Hepatocyte (in vitro differentiated cells): ENCODE measurements at regions not wholly inside any gene's neighbourhood (a gene's known extent, or its start where the extent isn't known, plus 50 kb on each side); places are given as distances from the start of the nearest gene placed in this dataset.
A peak's percentile ranks its signal among the peaks of the same experiment; 100 is the strongest.

Source experiments
- DNase-seq: peaks from one replicate; pipeline ENCODE4 v3.0.0-alpha.2; 2016; ENCODE audit warnings: low spot score
- H2AFZ ChIP-seq: fragments of 200-600 bp; sonication (generic); 2 replicates; pipeline ENCODE4 v1.6.0; 2016; ENCODE audit warnings: antibody characterized with exemption, mild to moderate bottlenecking
- H3K27ac ChIP-seq: fragments of 200-600 bp; sonication (generic); 2 replicates; pipeline ENCODE4 v1.5.1; 2016; ENCODE audit warnings: mild to moderate bottlenecking
- H3K27me3 ChIP-seq: fragments of 200-600 bp; sonication (generic); 2 replicates; pipeline ENCODE4 v1.6.1; 2016
- H3K36me3 ChIP-seq: fragments of 200-600 bp; sonication (generic); replicated peaks from 2 replicates; pipeline ENCODE4 v1.5.1; 2016; ENCODE audit warnings: low read depth; ENCODE audit not compliant: insufficient read depth
- H3K4me1 ChIP-seq: fragments of 200-600 bp; sonication (generic); 2 replicates; pipeline ENCODE4 v1.5.1; 2016; ENCODE audit warnings: mild to moderate bottlenecking, moderate library complexity; ENCODE audit not compliant: insufficient read depth
- H3K4me2 ChIP-seq: fragments of 200-600 bp; sonication (generic); 2 replicates; pipeline ENCODE4 v1.6.0; 2016
- H3K4me3 ChIP-seq: fragments of 200-600 bp; sonication (generic); 2 replicates; pipeline ENCODE4 v1.5.1; 2016; ENCODE audit warnings: mild to moderate bottlenecking
- H3K79me2 ChIP-seq: fragments of 200-600 bp; sonication (generic); 2 replicates; pipeline ENCODE4 v1.6.0; 2017; ENCODE audit warnings: mild to moderate bottlenecking
- H3K9me2 ChIP-seq: fragments of 200-600 bp; sonication (generic); replicated peaks from 2 replicates; pipeline ENCODE4 v1.6.0; 2017; ENCODE audit warnings: mild to moderate bottlenecking; ENCODE audit not compliant: insufficient read depth
- H3K9me3 ChIP-seq: fragments of 200-600 bp; sonication (generic); 2 replicates; pipeline ENCODE4 v1.5.1; 2016; ENCODE audit warnings: low read depth, mild to moderate bottlenecking
- H4K20me1 ChIP-seq: fragments of 200-600 bp; sonication (generic); 2 replicates; pipeline ENCODE4 v1.6.0; 2016; ENCODE audit warnings: mild to moderate bottlenecking; ENCODE audit not compliant: insufficient read depth, poor library complexity, severe bottlenecking
- CTCF ChIP-seq: fragments of 200-600 bp; sonication (generic); IDR thresholded peaks from 2 replicates; pipeline ENCODE4 v1.5.1; 2016; ENCODE audit warnings: antibody characterized with exemption, mild to moderate bottlenecking; ENCODE audit not compliant: poor library complexity
- EZH2 ChIP-seq: fragments of 200-600 bp; sonication (generic); IDR thresholded peaks from 2 replicates; pipeline ENCODE4 v1.6.1; 2016; ENCODE audit warnings: antibody characterized with exemption, mild to moderate bottlenecking, borderline replicate concordance
- EZH2phosphoT487 ChIP-seq: fragments of 200-600 bp; sonication (generic); IDR thresholded peaks from one replicate; pipeline ENCODE4 v1.6.1; 2018; ENCODE audit warnings: antibody characterized with exemption, mild to moderate bottlenecking, low read depth, moderate library complexity; ENCODE audit not compliant: unreplicated experiment, severe bottlenecking
- WGBS: methylation state at CpG from one replicate; pipeline ENCODE4 v1.1.6; 2016; ENCODE audit warnings: low lambda C conversion rate; ENCODE audit errors: missing lambda C conversion rate; 5-methylcytosine and 5-hydroxymethylcytosine counted together

GRCh38 chr9:114733816-114734215, 51.8 kb upstream of the TEX48 start:
- no peak overlapping the region for H2AFZ ChIP-seq
- TF ChIP-seq CTCF, result no peak

DNA sequence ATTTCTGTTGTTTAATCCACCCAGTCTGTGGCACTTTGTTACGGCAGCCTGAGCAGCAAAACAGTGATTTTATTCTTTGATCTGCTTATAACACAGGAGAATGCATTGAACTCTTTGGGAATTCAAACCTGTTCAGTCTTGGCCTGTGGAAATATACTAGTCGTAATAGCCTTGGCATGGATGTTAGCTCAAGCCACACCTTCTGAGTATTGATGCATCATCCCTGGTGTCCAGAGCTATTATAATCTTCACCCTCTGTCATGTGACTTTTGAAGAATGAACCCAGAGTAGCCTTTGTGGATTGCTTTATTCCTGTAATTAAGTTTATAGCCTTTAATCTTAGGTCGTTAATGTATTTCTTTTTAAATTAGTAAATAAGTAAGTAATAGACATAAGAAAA, 50.8 kb upstream of the TEX48 start:
- Histone ChIP-seq H3K27ac (peak overlapping the region; percentile 88), H3K27me3 (no peaks in the 10 kb centered on the region), H3K9me2 (no peaks in the 10 kb centered on the region), H3K4me3 (no peak overlapping the region), H3K36me3 (no peaks in the 10 kb centered on the region), H2AFZ (no peak overlapping the region), H3K4me2 (no peak overlapping the region), H3K4me1 (peaks cover 12% of the 10 kb centered on the region), H3K79me2 (no peaks in the 10 kb centered on the region), H3K9me3 (no peaks in the 10 kb centered on the region), H4K20me1 (no peaks in the 10 kb centered on the region)
- TF ChIP-seq EZH2 (no peak), EZH2phosphoT487 (no peak), CTCF (no peak)
- WGBS, result 76% methylated on average over 3 of the region's 3 CpGs
- peak; percentile 26 for DNase-seq

More at GRCh38 chr9:114733816-114734215, 51.8 kb upstream of the TEX48 start:
- no peak overlapping the region for H3K27ac ChIP-seq
- no peaks in the 10 kb centered on the region for H3K27me3 ChIP-seq
- peaks cover 12% of the 10 kb centered on the region for H3K4me1 ChIP-seq
- WGBS, result 94% methylated on average over 5 of the region's 5 CpGs
- no peak overlapping the region for H3K4me2 ChIP-seq
- H3K9me2 ChIP-seq, result no peaks in the 10 kb centered on the region
- H3K36me3 ChIP-seq, result no peaks in the 10 kb centered on the region
- H3K4me3 ChIP-seq, result no peak overlapping the region
- no peaks in the 10 kb centered on the region for H4K20me1 ChIP-seq
- no peaks in the 10 kb centered on the region for H3K9me3 ChIP-seq
- no peaks in the 10 kb centered on the region for H3K79me2 ChIP-seq
- DNase-seq, result no peak
